Prostate gland (tissue), 2 donors: ENCODE measurements at regions not wholly inside any gene's neighbourhood (a gene's known extent, or its start where the extent isn't known, plus 50 kb on each side); places are given as distances from the start of the nearest gene placed in this dataset.

Experiments
- POLR2AphosphoS5 ChIP-seq: sonication (generic); formaldehyde crosslinking; IDR thresholded peaks from one replicate; pipeline ENCODE4 v1.6.1; 2017; ENCODE audit warnings: antibody characterized with exemption
- TF ChIP-seq, protein P1 (sequence below), 4 experiments: fragments of 200-600 bp in 2 of 4; fragments of 450-650 bp in 2 of 4; sonication (generic) in 2 of 4; IDR thresholded peaks; 1 replicate in 3 of 4; 2 replicates in 1 of 4; pipeline ENCODE4 v1.5.1; 2016 to 2019; ENCODE audit warnings: antibody characterized with exemption in 4 of 4, mild to moderate bottlenecking in 2 of 4, moderate library complexity in 2 of 4

- TF ChIP-seq, protein P1, sequence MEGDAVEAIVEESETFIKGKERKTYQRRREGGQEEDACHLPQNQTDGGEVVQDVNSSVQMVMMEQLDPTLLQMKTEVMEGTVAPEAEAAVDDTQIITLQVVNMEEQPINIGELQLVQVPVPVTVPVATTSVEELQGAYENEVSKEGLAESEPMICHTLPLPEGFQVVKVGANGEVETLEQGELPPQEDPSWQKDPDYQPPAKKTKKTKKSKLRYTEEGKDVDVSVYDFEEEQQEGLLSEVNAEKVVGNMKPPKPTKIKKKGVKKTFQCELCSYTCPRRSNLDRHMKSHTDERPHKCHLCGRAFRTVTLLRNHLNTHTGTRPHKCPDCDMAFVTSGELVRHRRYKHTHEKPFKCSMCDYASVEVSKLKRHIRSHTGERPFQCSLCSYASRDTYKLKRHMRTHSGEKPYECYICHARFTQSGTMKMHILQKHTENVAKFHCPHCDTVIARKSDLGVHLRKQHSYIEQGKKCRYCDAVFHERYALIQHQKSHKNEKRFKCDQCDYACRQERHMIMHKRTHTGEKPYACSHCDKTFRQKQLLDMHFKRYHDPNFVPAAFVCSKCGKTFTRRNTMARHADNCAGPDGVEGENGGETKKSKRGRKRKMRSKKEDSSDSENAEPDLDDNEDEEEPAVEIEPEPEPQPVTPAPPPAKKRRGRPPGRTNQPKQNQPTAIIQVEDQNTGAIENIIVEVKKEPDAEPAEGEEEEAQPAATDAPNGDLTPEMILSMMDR (IDR thresholded peaks at IDR 0.05): no peak
- TF ChIP-seq POLR2AphosphoS5: peak; percentile 33
Measured at GRCh38 chr21:27725916-27726315, 759.0 kb upstream of the ADAMTS5 start.
